ENCODE measurements at regions not wholly inside any gene's neighbourhood (a gene's known extent, or its start where the extent isn't known, plus 50 kb on each side); places are given as distances from the start of the nearest gene placed in this dataset.

GRCh38 chr22:49259839-49260615 is 567.6 kb downstream of the BRD1 start:
- TF ChIP-seq CTCF (IDR thresholded peaks at IDR 0.05) (no peak), EP300 (IDR thresholded peaks at IDR 0.05) (no peak), POLR2A (IDR thresholded peaks at IDR 0.05) (no peak)
